ENCODE measurements at regions not wholly inside any gene's neighbourhood (a gene's known extent, or its start where the extent isn't known, plus 50 kb on each side); places are given as distances from the start of the nearest gene placed in this dataset.
"Not testable (repeated sequence)": the region's sequence is repeated elsewhere in the genome, so short reads cannot be mapped to it uniquely, and the experiment has no call there.

- Histone ChIP-seq H3K27ac (no peak overlapping the region), H3K4me1 (no peaks in the 10 kb centered on the region), H3K27me3 (no peaks in the 10 kb centered on the region), H3K9me3 (no peaks in the 10 kb centered on the region), H3K36me3 (no peaks in the 10 kb centered on the region), H3K4me3 (no peak overlapping the region)
- no peak for DNase-seq
- TF ChIP-seq POLR2A (IDR thresholded peaks at IDR 0.05) (no peak), CTCF (IDR thresholded peaks at IDR 0.05) (no peak)
- intact Hi-C loops (cut with DNase I; ENCODE audit: low total_unique reads), result no loop called here
Measured at GRCh38 chr11:37141707-37142106, 543.7 kb upstream of the RAG2 start.

- H3K4me1 ChIP-seq; intact Hi-C loops (cut with DNase I; ENCODE audit: low total_unique reads); DNase-seq; H3K27me3 ChIP-seq; H3K4me3 ChIP-seq; H3K27ac ChIP-seq; H3K36me3 ChIP-seq; H3K9me3 ChIP-seq: not testable (repeated sequence)
Measured at GRCh38 chr11:37135606-37136005, 537.6 kb upstream of the RAG2 start.

GRCh38 chr11:37134637-37135036 lies 536.6 kb upstream of the RAG2 start:
- no peak for DNase-seq
- Histone ChIP-seq H3K36me3 (no peaks in the 10 kb centered on the region), H3K4me1 (no peaks in the 10 kb centered on the region), H3K4me3 (no peak overlapping the region), H3K27ac (no peak overlapping the region), H3K27me3 (no peaks in the 10 kb centered on the region), H3K9me3 (no peaks in the 10 kb centered on the region)
- intact Hi-C loops (cut with DNase I; ENCODE audit: low total_unique reads), result no loop called here
- TF ChIP-seq POLR2A (IDR thresholded peaks at IDR 0.05), result no peak
- no peak for TF ChIP-seq CTCF (IDR thresholded peaks at IDR 0.05)

GRCh38 chr11:37124384-37124783 lies 526.3 kb upstream of the RAG2 start:
- Histone ChIP-seq H3K27me3 (no peaks in the 10 kb centered on the region), H3K36me3 (no peaks in the 10 kb centered on the region), H3K9me3 (no peaks in the 10 kb centered on the region), H3K27ac (no peak overlapping the region), H3K4me1 (no peaks in the 10 kb centered on the region), H3K4me3 (no peak overlapping the region)
- TF ChIP-seq POLR2A (IDR thresholded peaks at IDR 0.05) (no peak), CTCF (IDR thresholded peaks at IDR 0.05) (no peak)
- DNase-seq, result no peak
- intact Hi-C loops (cut with DNase I; ENCODE audit: low total_unique reads), result no loop called here

- Histone ChIP-seq H3K36me3 (no peaks in the 10 kb centered on the region), H3K27ac (no peak overlapping the region), H3K27me3 (no peaks in the 10 kb centered on the region), H3K9me3 (no peaks in the 10 kb centered on the region), H3K4me3 (no peak overlapping the region), H3K4me1 (no peaks in the 10 kb centered on the region)
- no peak for DNase-seq
- no peak for TF ChIP-seq CTCF (IDR thresholded peaks at IDR 0.05)
- no peak for TF ChIP-seq POLR2A (IDR thresholded peaks at IDR 0.05)
- intact Hi-C loops (cut with DNase I; ENCODE audit: low total_unique reads), result no loop called here
Measured at GRCh38 chr11:37115963-37116362, 517.9 kb upstream of the RAG2 start.

- Histone ChIP-seq H3K27me3 (no peaks in the 10 kb centered on the region), H3K27ac (no peak overlapping the region), H3K4me3 (no peak overlapping the region), H3K36me3 (no peaks in the 10 kb centered on the region), H3K9me3 (no peaks in the 10 kb centered on the region), H3K4me1 (no peaks in the 10 kb centered on the region)
- DNase-seq, result no peak
- TF ChIP-seq CTCF (IDR thresholded peaks at IDR 0.05) (no peak), POLR2A (IDR thresholded peaks at IDR 0.05) (no peak)
- intact Hi-C loops (cut with DNase I; ENCODE audit: low total_unique reads), result no loop called here
Measured at GRCh38 chr11:37110385-37110784, 512.3 kb upstream of the RAG2 start.

Measured in uterus (tissue), 3 donors.